Activated CD4-positive, CD25-positive, alpha-beta regulatory T cell treated with anti-CD3 and anti-CD28 coated beads, Interleukin-2, amount 50 U/mL, for 24 hours (primary cell): ENCODE measurements at regions not wholly inside any gene's neighbourhood (a gene's known extent, or its start where the extent isn't known, plus 50 kb on each side); places are given as distances from the start of the nearest gene placed in this dataset.
"Not testable (repeated sequence)": the region's sequence is repeated elsewhere in the genome, so short reads cannot be mapped to it uniquely, and the experiment has no call there.

Source experiments
- ATAC-seq, 2 donors: fragments of 150-1000 bp; cut with Tn5 transposase; one replicate each; pipeline ENCODE4 v1.10.0; 2021; ENCODE audit warnings: mild to moderate bottlenecking in 1 of 2, moderate library complexity in 1 of 2

GRCh38 chr2:182550234-182550633 lies 123.4 kb upstream of the PDE1A start:
- no peak for ATAC-seq

- not testable (repeated sequence) for ATAC-seq
These were observed 125.4 kb upstream of the PDE1A start for GRCh38 chr2:182552232-182552631.

- ATAC-seq: not testable (repeated sequence)
These were observed 125.9 kb upstream of the PDE1A start for GRCh38 chr2:182552785-182553184.

GRCh38 chr2:182553483-182553882 lies 126.6 kb upstream of the PDE1A start:
- ATAC-seq: no peak

- no peak for ATAC-seq
These were observed 128.1 kb upstream of the PDE1A start for GRCh38 chr2:182554950-182555349.

GRCh38 chr2:182558564-182558963 lies 131.7 kb upstream of the PDE1A start:
- no peak for ATAC-seq

GRCh38 chr2:182559623-182560022 lies 132.8 kb upstream of the PDE1A start:
- no peak for ATAC-seq

GRCh38 chr2:182565911-182566567 lies 139.2 kb upstream of the PDE1A start:
- ATAC-seq: no peak

GRCh38 chr2:182573553-182573952 lies 142.5 kb upstream of the DNAJC10 start:
- no peak for ATAC-seq

GRCh38 chr2:182577816-182578215 lies 138.2 kb upstream of the DNAJC10 start:
- ATAC-seq: no peak

- no peak for ATAC-seq
These were observed 134.7 kb upstream of the DNAJC10 start for GRCh38 chr2:182581196-182581935.

- no peak for ATAC-seq
These were observed 131.6 kb upstream of the DNAJC10 start for GRCh38 chr2:182584462-182584861.

- ATAC-seq: no peak
These were observed 131.1 kb upstream of the DNAJC10 start for GRCh38 chr2:182585001-182585400.

GRCh38 chr2:182585430-182585829 lies 130.6 kb upstream of the DNAJC10 start:
- no peak for ATAC-seq

- ATAC-seq: no peak
These were observed 129.6 kb upstream of the DNAJC10 start for GRCh38 chr2:182586426-182586825.

- no peak for ATAC-seq
These were observed 128.2 kb upstream of the DNAJC10 start for GRCh38 chr2:182587831-182588230.

- no peak for ATAC-seq
These were observed 126.9 kb upstream of the DNAJC10 start for GRCh38 chr2:182589121-182589520.

GRCh38 chr2:182591774-182592173 lies 124.3 kb upstream of the DNAJC10 start:
- ATAC-seq: no peak

GRCh38 chr2:182592691-182593393 lies 123.2 kb upstream of the DNAJC10 start:
- ATAC-seq: no peak

- no peak for ATAC-seq
These were observed 122.6 kb upstream of the DNAJC10 start for GRCh38 chr2:182593394-182593975.

- ATAC-seq: no peak
These were observed 121.8 kb upstream of the DNAJC10 start for GRCh38 chr2:182594286-182594685.

GRCh38 chr2:182595650-182596049 lies 120.4 kb upstream of the DNAJC10 start:
- ATAC-seq: no peak

GRCh38 chr2:182597570-182598295 lies 118.3 kb upstream of the DNAJC10 start:
- ATAC-seq: no peak
